CD4-positive, alpha-beta T cell treated with Interleukin-12 subunit alpha and Interleukin-12 subunit beta, for 1 hour (primary cell): ENCODE measurements at regions not wholly inside any gene's neighbourhood (a gene's known extent, or its start where the extent isn't known, plus 50 kb on each side); places are given as distances from the start of the nearest gene placed in this dataset.
"Not testable (repeated sequence)": the region's sequence is repeated elsewhere in the genome, so short reads cannot be mapped to it uniquely, and the experiment has no call there.

Experiments
- DNase-seq: peaks from one replicate; pipeline ENCODE4 v3.0.0-alpha.2; 2020

GRCh38 chr1:233435622-233436021 lies 108.1 kb downstream of the MAP3K21 start:
- DNase-seq, result no peak

- no peak for DNase-seq
Measured at GRCh38 chr1:233439721-233440120, 112.2 kb downstream of the MAP3K21 start.

GRCh38 chr1:233440951-233441401 lies 113.5 kb downstream of the MAP3K21 start:
- peak; percentile 12 for DNase-seq

GRCh38 chr1:233442026-233442780 lies 114.7 kb downstream of the MAP3K21 start:
- no peak for DNase-seq

- no peak for DNase-seq
Measured at GRCh38 chr1:233443040-233443760, 115.7 kb downstream of the MAP3K21 start.

- no peak for DNase-seq
Measured at GRCh38 chr1:233444484-233444883, 117.0 kb downstream of the MAP3K21 start.

GRCh38 chr1:233445737-233446136 lies 118.2 kb downstream of the MAP3K21 start:
- DNase-seq, result no peak

- no peak for DNase-seq
Measured at GRCh38 chr1:233446935-233447334, 119.4 kb downstream of the MAP3K21 start.

- no peak for DNase-seq
Measured at GRCh38 chr1:233448109-233448689, 120.7 kb downstream of the MAP3K21 start.

- no peak for DNase-seq
Measured at GRCh38 chr1:233452724-233453123, 125.2 kb downstream of the MAP3K21 start.

GRCh38 chr1:233453433-233454200 lies 126.1 kb downstream of the MAP3K21 start:
- no peak for DNase-seq

- DNase-seq, result no peak
Measured at GRCh38 chr1:233459470-233459945, 132.0 kb downstream of the MAP3K21 start.

- no peak for DNase-seq
Measured at GRCh38 chr1:233459968-233460367, 132.4 kb downstream of the MAP3K21 start.

- no peak for DNase-seq
Measured at GRCh38 chr1:233460692-233461091, 133.2 kb downstream of the MAP3K21 start.

GRCh38 chr1:233461847-233462246 lies 134.3 kb downstream of the MAP3K21 start:
- no peak for DNase-seq

- DNase-seq, result no peak
Measured at GRCh38 chr1:233463333-233463732, 135.8 kb downstream of the MAP3K21 start.

GRCh38 chr1:233465745-233466343 lies 138.3 kb downstream of the MAP3K21 start:
- no peak for DNase-seq

- no peak for DNase-seq
Measured at GRCh38 chr1:233470741-233471499, 143.0 kb upstream of the KCNK1 start.

- DNase-seq, result not testable (repeated sequence)
Measured at GRCh38 chr1:233471851-233472250, 142.1 kb upstream of the KCNK1 start.

- not testable (repeated sequence) for DNase-seq
Measured at GRCh38 chr1:233472796-233473195, 141.1 kb upstream of the KCNK1 start.

- no peak for DNase-seq
Measured at GRCh38 chr1:233473549-233474204, 140.2 kb upstream of the KCNK1 start.
